HG03045 (cell line): ENCODE measurements at regions not wholly inside any gene's neighbourhood (a gene's known extent, or its start where the extent isn't known, plus 50 kb on each side); places are given as distances from the start of the nearest gene placed in this dataset.

ENCODE experiments used
- ATAC-seq: cut with Tn5 transposase; IDR thresholded peaks from one replicate; pipeline ENCODE4 v1.9.1; 2021; ENCODE audit warnings: mild to moderate bottlenecking, moderate library complexity; ENCODE audit not compliant: unreplicated experiment

DNA sequence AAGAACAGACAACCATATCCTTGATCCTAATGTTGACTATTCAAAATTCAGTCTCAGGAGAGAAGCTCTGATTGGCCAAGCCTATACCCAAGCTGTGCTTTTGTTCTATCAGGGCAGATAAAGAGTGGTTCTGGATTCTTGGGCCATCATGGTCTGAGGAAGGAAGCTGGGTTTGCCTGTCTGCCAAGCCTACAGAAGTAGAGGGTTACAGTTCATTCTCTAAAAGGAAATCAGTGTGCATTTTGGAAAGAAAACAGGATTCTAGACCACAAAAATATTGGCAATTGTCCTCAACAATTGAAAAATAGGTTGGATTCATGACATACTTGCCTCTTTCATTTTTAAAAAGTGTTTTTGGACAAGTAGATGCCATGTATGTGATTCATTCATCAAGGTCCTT is 145.4 kb upstream of the BMP2 start:
- no peak for ATAC-seq

DNA sequence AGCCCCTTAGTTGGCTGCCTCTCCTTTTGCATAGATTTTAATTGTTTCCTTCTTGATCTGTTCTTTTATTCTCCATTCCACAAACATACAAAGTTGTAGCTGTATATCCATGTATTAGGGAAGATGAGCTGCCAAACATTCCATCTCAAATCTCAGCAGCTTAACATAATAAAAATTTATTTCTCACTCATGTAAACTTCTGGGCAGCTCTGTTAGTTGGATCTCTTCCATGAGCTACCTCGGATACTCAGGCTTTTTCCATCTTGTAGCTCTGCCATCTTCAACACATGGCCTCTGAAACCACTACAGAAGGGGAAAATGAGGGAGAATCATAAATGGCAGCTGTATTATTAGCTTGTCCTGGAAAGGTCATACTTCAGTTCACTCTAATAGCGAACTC is 149.4 kb upstream of the BMP2 start:
- no peak for ATAC-seq

DNA sequence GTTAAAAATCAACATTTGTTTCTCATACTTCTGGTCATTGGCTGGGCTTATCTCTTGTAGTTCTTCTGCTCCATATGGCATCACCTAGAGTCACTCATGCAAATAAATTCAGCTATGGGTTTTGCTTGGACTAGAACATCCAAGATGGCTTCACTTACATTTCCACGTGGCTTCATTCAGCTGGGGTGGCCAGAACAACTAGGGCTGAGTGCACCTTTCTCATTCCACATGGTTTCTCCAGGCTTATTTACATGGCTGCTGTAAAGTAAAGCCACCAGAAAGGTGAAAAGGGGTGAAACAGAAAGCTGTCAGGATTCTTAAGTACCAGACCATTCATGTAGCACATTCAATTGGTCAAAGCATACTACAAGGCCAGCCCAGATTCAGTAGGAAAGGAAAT is 151.1 kb upstream of the BMP2 start:
- ATAC-seq = no peak

DNA sequence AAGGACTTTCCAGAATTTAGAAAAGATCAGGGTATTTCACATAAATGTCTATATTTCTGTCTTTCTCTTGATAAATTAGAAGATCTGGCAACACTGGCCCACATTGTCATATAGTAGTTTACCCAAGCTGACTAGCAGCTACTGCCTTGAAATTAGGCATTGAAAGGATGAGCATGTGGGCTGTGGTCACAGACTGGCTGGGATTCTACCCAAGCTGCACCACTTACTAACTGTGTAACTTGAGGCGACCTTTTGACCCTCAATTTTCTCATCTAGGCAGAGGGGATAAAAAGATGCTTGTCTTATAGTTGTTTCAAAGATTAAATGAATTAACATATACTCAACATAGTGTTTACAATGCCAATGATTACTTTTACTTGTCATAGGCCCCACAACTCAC is 152.7 kb upstream of the BMP2 start:
- ATAC-seq = no peak

DNA sequence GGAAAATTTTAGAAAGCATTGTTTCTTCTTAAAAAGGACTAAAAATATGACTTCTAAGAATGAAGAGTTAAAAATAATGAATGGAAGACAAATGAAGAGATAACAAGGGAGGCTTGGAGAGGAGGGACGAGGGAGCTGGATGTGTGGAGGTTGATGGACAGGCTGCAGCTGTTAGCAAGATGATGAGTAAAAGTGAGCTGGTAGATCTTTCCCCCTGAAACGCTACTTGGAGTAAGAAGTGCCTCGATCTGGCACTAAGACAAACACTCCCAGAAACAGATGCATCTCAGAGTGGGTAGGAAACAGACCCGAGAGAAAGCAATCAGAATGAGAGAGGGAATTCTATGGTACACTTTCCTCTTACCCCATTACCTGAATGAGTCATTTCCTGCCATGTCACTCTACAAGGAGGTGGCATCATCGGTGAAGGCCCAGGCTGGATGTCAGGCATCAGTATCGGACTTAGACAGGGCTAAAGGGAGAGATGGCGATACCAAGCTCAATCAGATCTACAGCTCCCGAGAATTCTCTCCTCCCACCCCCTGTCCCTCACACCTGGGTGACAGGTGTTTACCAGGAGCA is 154.1 kb upstream of the BMP2 start:
- ATAC-seq = no peak

DNA sequence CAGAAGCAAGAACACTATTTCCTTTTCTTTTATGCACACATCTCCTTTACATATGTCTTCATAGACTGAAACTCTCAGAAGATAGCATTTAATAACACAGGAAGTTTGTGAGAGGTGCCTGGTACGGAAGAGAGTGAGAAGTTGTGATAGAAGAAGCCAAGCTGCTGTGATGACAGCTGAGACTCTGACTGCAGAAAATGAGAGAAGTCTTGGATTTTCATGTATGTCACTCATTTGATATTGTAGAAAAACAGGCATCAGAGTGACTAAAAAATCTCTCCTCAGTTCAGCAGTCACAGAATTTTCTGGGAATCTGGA is 154.9 kb upstream of the BMP2 start:
- ATAC-seq = no peak

DNA sequence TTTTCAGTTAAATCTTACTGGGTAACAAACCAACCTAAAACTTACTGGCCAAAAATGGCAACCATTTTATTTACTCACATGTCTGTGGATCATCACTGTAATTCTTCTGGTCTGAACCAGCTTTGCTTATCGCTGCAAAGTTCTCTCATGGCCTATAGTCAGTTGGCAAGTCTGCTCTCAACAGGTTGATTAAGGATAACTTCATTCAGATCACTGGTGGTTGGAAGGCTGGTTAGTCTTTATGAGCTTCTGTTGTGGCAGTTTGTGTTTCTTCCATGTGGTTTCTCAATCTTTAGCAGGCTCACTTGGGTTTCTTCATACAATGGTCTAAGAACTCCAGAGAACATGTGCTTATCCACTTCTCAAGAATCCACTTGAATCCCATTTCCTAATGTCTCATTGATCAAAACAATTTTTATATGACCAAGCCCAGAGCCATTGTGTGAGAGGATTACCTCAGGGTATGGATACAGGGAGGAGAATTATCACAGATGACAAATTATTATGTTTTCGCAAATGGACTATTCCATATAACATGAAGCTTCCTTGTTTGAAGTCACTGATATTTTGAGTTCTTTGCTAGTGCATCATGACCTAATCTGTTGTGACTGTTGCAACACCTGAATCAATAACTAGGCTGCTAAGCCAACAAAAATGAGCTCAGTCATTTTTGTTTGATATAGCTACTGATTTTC is 155.4 kb upstream of the BMP2 start:
- no peak for ATAC-seq

DNA sequence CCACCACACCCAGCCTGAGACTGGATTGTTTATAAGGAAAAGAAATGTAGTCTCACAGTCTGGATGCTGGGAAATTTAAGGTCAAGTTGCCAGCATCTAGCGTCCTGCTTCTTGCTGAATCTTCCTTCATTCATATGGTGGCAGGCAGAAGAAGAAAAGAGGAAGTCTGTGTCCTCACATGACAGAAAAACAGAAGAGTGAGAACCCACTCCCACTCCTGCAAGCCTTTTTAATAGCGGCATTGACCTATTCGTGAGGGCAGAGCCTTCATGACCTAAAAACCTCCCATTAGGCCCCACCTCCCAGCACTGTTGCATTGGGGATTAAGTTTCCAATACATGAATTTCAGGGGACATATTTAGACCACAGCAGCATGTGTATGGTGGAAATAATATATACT is 160.8 kb upstream of the BMP2 start:
- ATAC-seq = no peak

DNA sequence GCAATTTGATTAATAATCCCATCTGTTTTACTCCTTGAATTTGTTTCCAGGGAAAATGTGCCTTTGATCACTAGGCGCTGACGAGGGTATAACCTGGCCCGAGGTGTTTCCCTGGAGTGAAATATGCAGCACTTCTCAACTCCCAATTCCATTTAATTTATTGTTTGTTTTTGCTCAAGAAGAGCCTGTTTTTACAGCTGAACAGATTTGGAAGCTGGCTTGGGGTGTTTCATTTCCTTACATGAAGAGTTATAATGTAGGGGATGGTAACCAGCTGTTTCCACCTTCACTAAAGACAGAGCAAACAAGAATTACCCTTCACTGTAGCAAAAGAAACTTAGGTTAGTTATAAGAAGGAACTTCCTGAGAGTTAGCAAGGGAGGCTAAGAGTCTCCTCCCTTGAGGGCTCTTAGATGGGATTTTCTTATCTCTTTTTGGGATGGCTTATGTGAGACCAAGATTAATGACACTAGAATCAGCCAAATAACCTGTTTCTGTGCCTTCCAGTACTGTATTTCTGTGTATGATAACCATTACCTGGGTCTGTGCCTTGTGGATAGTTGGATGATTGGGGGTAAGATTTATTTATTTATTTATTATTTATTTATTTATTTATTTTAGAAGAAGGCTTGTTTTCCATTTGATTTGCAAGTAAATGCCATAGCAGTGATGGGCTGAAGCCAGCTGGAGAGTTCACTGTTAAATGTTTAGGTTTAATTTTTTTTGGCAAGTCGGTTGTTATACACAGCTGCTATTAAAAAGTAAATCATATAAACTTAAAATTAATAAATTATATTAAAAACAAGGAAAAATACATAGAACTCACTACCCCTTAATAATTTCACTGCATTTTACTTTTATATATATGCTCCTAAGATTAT is 162.2 kb upstream of the BMP2 start:
- ATAC-seq = no peak

DNA sequence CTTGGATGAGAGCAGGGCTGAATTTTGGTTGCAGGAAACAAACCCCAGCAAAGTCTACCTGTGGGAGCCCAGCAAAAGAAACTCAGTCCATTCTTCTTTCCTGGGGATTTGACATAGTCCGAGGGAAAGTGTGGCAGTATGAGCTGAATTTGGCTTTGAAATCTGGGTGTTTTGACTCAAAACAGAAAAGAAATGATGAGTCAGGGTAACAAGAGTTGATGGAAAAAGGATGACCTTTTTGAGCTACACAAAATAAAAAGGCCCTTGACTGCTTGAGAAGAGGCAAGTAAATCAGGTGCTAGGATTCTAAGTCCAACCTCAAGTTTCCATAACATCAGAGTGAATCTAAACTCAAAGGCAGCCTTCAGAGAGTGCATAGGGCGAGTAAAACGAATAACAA is 163.3 kb upstream of the BMP2 start:
- ATAC-seq = no peak

DNA sequence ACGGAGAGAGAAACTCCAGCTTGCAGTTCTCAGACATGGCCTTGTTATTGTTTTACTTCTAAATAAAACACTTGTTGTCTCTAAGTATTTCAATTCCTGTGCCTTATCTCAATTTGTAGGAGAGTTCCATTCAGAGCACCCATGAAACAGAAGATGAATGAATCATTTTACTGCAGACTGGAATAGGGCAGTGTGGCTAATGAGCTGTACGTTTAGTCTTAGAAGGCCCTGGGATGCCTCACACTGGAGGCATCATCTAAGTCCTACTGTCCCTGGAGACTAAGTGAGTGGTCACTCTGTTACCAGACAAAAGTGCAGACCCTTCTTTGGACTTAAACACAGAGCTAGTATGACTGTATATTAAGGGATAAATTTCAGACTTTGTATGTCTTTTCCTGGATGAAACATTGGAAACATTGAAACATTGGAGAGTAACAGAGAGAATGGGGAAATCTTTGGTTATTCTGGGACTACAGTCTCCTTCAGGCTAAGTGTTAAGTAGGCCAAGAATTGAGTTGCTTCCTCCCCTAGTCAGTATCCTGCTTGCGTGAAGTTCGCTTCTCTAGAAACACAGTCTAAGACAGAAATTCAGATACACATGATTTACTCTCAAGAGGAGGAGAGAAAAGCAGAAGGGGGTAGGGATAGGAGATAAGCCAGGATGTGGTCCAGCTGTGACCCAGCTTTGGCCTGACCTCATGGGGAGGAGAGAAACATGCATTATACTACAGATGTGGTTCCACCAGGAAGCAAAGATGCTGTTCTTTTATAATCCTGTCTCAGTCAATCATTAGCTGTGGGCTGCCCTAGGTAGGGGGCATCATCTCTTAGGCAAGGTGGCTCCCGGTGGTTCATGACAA is 167.4 kb upstream of the BMP2 start:
- ATAC-seq = no peak

DNA sequence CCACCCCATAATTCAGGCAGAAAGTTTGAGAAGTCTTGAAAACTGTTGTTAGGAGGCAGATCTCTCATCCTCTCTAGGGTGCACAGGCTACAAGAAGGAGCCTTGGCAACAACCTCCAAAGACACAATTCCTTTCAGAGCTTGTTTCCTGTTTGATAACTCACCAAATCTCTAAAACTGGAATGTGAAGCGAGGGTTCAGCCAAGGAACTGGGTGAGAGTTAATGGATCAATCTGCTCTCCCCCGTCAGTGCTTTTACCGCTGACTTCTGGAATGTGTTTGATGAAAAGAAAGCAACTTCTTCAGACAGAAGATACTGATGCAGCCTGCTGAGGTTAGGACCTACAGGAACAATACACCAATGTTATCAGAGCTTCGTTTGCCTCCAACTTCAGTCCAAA is 171.8 kb upstream of the BMP2 start:
- no peak for ATAC-seq

DNA sequence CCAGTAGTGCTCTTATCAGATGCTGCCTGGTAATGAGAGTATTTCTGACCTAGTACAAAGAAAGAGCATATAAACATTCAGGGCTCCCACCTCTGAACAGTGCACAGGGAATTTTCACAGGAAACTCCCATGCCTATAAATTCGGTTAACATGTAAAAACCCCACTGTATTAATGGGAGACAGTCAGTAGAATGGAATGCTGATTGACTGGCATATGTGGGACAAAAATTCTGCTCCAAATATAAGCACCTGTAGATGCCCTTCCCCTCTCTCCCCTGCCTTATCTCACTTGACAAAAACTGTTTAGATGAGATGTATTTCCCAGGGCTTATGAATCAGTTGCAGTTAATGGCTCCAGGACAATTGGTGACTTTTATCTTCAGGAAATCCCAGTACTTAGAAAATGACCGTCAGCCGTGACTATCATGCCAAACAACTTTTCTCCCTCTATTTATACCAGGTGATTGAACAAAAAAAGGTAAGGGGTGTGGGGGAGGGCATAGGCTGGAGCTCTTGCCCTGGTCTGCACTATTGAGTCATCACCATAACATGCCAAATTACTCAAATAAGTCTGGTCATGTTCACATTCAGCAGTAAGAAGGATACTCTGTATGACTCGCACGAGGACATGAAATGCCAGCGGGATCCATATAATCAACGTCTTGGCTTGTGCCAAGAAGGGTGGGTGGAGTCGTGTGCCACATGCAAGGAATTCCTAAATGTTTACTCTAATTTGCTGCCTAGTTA is 176.4 kb upstream of the BMP2 start:
- ATAC-seq = no peak

DNA sequence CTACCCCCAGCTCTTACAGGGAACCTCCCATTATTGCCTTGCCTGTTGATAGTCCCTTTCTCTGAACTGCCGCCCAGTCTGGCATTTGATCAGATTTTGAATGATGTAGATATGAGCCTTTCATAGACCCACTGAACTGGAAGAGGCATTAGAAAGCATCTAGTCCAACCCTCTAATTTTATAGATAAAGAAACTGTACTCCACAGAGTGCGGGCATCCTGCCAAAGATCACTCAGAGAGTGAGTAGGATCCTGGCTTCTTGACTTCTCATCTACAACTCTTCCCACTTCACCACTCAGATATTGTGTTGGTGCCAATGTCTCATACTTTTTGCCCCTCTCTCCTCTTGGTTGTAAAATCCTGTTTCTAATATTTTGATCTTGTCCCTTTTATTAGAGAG is 179.2 kb upstream of the BMP2 start:
- ATAC-seq = no peak

DNA sequence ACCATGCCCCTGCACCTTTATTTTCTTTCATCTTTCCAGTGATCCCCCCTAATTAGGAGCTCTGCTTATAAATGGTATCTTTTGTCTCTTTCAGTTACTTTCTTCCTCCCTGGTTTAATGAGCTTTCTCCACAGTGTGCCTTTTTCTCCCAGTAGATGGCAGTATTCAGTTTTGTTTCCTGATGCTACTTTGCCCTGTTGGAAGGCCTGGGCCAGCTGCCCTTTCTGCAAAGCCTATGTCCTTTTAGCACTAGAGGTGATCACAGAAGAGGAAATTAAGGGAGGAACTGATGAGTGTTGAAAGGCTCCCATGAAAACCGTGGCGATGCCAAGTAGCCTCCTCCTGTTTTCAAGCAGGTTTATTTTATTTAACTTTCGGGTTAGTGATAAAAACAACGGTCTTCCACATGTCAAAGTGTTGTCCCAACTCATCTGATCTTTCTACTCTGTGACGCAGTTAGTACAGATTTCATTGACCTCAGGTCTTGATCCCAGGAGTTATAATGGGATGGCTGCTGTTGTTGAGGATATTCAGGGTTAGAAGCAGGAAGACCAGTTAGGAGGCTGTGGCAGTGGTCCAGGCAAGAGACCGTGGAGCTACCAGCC is 184.2 kb upstream of the BMP2 start:
- no peak for ATAC-seq

DNA sequence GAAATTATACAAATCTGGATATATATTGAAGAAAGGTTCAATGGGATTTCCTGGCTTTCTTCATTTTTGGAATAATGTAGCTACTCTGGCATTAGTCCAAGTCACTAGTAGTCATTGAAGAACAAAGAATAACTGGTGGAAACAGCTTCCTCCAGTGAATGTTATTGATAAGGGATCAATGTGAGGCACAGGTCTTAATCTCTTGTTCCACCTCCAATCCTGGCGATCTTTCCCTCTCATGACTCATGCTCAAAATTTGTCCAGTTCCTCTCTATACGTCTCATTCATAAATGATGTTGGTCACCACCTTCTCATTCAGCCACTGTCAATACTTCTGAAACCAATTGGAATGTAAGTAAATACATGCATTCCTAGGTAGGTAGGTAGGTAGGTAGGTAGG is 185.0 kb upstream of the BMP2 start:
- no peak for ATAC-seq

DNA sequence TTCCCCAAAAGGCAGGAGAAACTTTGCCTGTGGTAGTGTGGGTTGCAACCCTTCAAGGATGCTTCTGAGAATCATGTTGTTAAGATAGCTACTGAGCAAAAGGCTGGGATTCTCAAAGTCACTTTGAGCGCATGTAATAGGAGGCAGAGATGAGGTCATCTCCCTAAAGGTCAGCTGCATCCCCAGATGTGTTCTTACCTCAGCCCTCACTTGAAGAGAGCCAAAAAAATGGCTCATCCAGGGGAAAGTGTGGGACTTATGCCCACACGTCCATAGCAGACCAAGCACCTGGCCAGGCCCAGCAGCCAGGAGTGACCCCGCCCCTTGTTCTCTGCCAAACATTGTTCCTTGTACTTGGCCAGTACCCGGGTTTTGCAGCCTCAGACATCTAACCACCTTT is 187.0 kb upstream of the BMP2 start:
- ATAC-seq = no peak

DNA sequence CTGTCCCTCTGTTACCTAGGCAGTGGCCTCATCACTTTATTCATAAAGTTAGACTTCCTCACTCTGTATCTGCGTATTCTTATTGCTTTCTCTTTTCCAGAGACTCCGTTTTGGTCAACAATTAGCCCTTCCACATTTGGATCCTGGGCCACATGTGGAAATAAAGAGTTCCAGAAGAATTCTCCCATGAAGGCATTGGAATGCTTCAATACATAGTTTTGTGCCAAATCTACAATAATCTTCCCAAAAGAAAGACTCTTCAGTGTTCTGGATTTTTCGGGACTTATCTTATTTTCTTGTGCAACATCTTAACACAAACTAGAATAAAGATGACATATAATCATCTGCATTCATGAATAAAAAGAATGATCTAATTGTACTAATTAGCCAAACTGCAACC is 187.7 kb upstream of the BMP2 start:
- no peak for ATAC-seq

DNA sequence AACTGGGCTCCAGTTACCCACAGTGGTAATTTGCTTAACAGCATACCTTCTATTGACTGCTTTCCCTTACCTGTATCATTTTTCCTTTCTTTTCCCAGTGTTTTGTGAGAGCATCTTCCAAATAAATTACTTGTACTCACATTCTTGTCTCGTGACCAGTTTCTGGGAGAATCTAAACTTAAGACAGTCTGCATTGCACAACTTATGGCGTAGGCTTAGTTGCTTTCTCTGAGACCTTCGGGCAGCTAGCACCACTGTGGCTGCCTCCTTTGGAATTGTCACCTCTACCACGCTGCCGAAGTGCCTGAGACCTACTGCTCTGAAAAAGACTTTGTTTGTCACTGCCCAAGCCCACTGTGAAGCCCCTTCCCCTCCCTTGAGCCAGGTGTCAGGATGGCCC is 188.1 kb upstream of the BMP2 start:
- no peak for ATAC-seq

DNA sequence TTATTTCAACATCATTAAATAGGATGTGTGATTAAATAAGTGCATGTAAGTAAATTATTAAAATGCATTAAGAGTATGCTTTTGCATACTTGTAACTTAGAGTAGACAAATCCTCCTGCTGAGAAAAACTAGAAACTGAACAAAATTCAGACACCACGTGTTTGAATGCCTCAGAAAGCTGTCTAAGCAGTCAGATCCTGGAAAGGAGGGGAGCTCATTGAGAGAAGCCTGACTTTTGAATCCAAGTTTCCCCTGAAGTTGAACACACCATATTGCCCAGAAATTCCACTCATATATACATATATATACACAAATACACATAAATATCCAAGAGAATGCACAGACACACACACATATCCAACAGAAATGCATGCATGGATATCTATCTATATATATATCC is 190.0 kb upstream of the BMP2 start:
- no peak for ATAC-seq
